ENCODE measurements at regions not wholly inside any gene's neighbourhood (a gene's known extent, or its start where the extent isn't known, plus 50 kb on each side); places are given as distances from the start of the nearest gene placed in this dataset.

- intact Hi-C loops (cut with DNase I) = no loop called here
- Histone ChIP-seq H3K4me1 (no peaks in the 10 kb centered on the region), H3K4me3 (no peak overlapping the region), H3K27ac (no peak overlapping the region), H3K9me3 (peaks cover 0 to 9% (median 0%) of the 10 kb centered on the region in 12 donors), H3K36me3 (no peaks in the 10 kb centered on the region), H3K27me3 (no peaks in the 10 kb centered on the region)
- ATAC-seq (no peak), DNase-seq (no peak)
- TF ChIP-seq POLR2A (IDR thresholded peaks at IDR 0.05) = no peak
- peak in 1 of 12 donors; percentile 18 for TF ChIP-seq CTCF (IDR thresholded peaks at IDR 0.05)
- WGBS, 4 donors = 33 to 41% (median 38%) methylated on average over 6 of the region's 6 CpGs
These were observed 1598.3 kb downstream of the AACS start for GRCh38 chr12:126663304-126664094.

GRCh38 chr12:126667339-126667738, 1599.6 kb upstream of the TMEM132C start:
- no peak for DNase-seq
- H3K27me3 ChIP-seq = no peaks in the 10 kb centered on the region
- TF ChIP-seq POLR2A (IDR thresholded peaks at IDR 0.05) (no peak), CTCF (IDR thresholded peaks at IDR 0.05) (no peak)
- WGBS, 4 donors = 61 to 68% (median 67%) methylated on average over 4 of the region's 4 CpGs
- no peaks in the 10 kb centered on the region for H3K4me1 ChIP-seq
- no peak overlapping the region for H3K27ac ChIP-seq
- H3K4me3 ChIP-seq = no peak overlapping the region
- ATAC-seq = no peak
- peaks cover 0 to 9% (median 0%) of the 10 kb centered on the region in 12 donors for H3K9me3 ChIP-seq
- H3K36me3 ChIP-seq = no peaks in the 10 kb centered on the region
- intact Hi-C loops (cut with DNase I) = no loop called here

GRCh38 chr12:126668538-126668937, 1598.4 kb upstream of the TMEM132C start:
- intact Hi-C loops (cut with DNase I) = no loop called here
- ATAC-seq = peak in 1 of 4 donors; percentile 31
- TF ChIP-seq CTCF (IDR thresholded peaks at IDR 0.05) = no peak
- TF ChIP-seq POLR2A (IDR thresholded peaks at IDR 0.05) = no peak
- Histone ChIP-seq H3K36me3 (no peaks in the 10 kb centered on the region), H3K27ac (no peak overlapping the region), H3K4me1 (no peaks in the 10 kb centered on the region), H3K4me3 (no peak overlapping the region), H3K9me3 (peaks cover 0 to 7% (median 0%) of the 10 kb centered on the region in 12 donors), H3K27me3 (no peaks in the 10 kb centered on the region)
- 75 to 91% (median 80%) methylated on average over 1 of the region's 1 CpG for WGBS, 4 donors
- DNase-seq = no peak

- no peaks in the 10 kb centered on the region for H3K4me1 ChIP-seq
- TF ChIP-seq POLR2A (IDR thresholded peaks at IDR 0.05) = no peak
- no peak for TF ChIP-seq CTCF (IDR thresholded peaks at IDR 0.05)
- DNase-seq = no peak
- H3K36me3 ChIP-seq = no peaks in the 10 kb centered on the region
- no peak overlapping the region for H3K27ac ChIP-seq
- H3K27me3 ChIP-seq = no peaks in the 10 kb centered on the region
- ATAC-seq = no peak
- no peak overlapping the region for H3K4me3 ChIP-seq
- H3K9me3 ChIP-seq = peaks cover 0 to 8% (median 0%) of the 10 kb centered on the region in 12 donors
- intact Hi-C loops (cut with DNase I) = no loop called here
- 54 to 68% (median 60%) methylated on average over 2 of the region's 2 CpGs for WGBS, 4 donors
These were observed 1598.0 kb upstream of the TMEM132C start for GRCh38 chr12:126668961-126669360.

All from heart left ventricle (tissue), 16 donors.